Mesodermal cell (in vitro differentiated cells): ENCODE measurements at regions not wholly inside any gene's neighbourhood (a gene's known extent, or its start where the extent isn't known, plus 50 kb on each side); places are given as distances from the start of the nearest gene placed in this dataset.
"Not testable (repeated sequence)": the region's sequence is repeated elsewhere in the genome, so short reads cannot be mapped to it uniquely, and the experiment has no call there.

Source experiments
- H3K27ac ChIP-seq: 2 replicates; pipeline ENCODE4 v1.7.0; 2013; ENCODE audit warnings: mild to moderate bottlenecking, low read depth, low read length, moderate library complexity; ENCODE audit not compliant: severe bottlenecking
- H3K36me3 ChIP-seq: 2 replicates; pipeline ENCODE4 v1.7.1; 2013; ENCODE audit warnings: mild to moderate bottlenecking, low read length, moderate library complexity; ENCODE audit not compliant: control insufficient read depth, insufficient read depth
- H3K4me1 ChIP-seq: one replicate; pipeline ENCODE4 v1.7.1; 2013; ENCODE audit warnings: mild to moderate bottlenecking, low read length; ENCODE audit not compliant: insufficient read depth, control insufficient read depth, poor library complexity, severe bottlenecking
- H3K4me3 ChIP-seq: 2 replicates; pipeline ENCODE4 v1.7.0; 2013; ENCODE audit warnings: low read length, control low read depth, mild to moderate bottlenecking; ENCODE audit not compliant: insufficient read depth, poor library complexity, severe bottlenecking; ENCODE audit errors: extremely low read depth
- H3K9me3 ChIP-seq: 2 replicates; pipeline ENCODE4 v1.7.1; 2013; ENCODE audit warnings: mild to moderate bottlenecking, low read length, moderate library complexity; ENCODE audit not compliant: control insufficient read depth
- WGBS, 2 experiments: methylation state at CpG; one replicate each; pipeline ENCODE4 v1.1.5; 2013; ENCODE audit warnings: missing lambda C conversion rate in 2 of 2; ENCODE audit not compliant: insufficient coverage in 2 of 2; 5-methylcytosine and 5-hydroxymethylcytosine counted together

DNA sequence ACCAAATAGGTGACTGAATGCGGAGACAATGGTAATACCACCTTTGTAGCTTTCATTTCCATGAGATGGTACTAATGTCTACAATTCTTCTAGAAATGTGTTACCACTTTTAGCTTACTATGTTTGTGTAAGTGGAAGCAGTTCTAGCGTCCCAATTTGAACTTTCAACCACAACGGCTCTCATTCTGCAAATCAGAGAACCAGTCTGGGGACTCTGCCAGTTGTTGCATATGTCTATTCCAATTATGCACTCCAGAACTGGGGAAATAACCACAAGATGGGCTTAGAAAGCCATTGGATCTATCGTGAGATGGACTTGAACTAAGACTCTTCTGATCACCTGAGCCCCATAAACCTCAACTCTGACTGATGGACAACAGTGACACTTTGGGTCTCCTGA is 862.3 kb downstream of the SLITRK1 start:
- Histone ChIP-seq H3K4me1 (no peaks in the 10 kb centered on the region), H3K27ac (no peak overlapping the region), H3K36me3 (no peaks in the 10 kb centered on the region), H3K9me3 (no peaks in the 10 kb centered on the region), H3K4me3 (no peak overlapping the region)
- WGBS, 2 experiments: 90 to 94% methylated on average over 2 to 3 of the region's 4 CpGs

DNA sequence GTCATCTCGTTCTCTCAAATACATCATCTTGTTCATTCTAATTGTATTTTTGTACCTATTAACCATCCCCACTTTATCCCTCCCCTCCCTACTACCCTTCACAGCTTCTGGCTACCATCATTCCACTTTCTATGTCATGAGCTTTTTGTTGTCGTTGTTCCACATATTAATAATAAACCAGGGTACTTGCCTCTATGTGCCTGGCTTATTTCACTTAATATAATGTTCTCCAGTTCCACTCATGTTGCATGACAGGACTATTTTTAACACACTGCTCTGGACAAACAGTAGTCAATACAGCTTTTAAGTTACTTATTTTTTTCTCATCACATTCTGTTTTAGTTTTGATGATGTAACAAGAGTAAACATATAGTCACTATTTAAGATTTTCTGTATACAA is 872.3 kb downstream of the SLITRK1 start:
- H3K4me3 ChIP-seq: no peak overlapping the region
- WGBS, 2 experiments: 86 to 100% methylated on average over 1 of the region's 2 CpGs
- H3K9me3 ChIP-seq: no peaks in the 10 kb centered on the region
- H3K36me3 ChIP-seq: no peaks in the 10 kb centered on the region
- no peak overlapping the region for H3K27ac ChIP-seq
- H3K4me1 ChIP-seq: no peaks in the 10 kb centered on the region

DNA sequence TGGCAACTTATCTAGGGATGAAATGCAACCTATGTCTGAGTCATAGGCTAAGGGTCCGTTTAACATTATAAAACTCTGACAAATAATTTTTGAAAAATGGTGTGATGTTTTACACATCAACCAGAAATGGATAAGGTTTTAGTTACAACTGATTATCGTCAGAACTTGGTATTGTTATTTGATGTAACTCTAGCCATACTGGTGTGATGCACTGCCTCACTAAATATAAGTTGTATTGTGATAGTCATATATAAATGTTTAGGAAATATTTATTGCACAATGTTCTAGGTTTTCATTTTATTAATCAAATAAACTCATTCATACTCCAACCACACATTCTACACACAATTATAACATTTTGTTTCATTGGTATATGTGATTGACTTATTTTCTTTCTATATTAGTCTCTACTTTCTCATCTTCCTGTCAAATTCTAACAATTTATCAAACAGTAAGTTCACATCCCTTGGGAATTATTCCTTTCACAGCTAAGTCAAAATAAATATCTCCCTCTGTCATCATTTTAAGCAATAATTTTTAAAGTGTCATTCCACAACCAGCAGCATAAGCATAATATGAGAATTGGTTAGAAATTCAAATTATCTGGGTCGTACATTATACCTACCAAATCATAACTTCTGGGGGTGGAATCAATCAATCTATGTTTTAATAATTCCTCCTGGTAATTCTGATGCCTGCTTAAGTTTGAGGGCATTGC is 873.9 kb downstream of the SLITRK1 start:
- no peak overlapping the region for H3K27ac ChIP-seq

DNA sequence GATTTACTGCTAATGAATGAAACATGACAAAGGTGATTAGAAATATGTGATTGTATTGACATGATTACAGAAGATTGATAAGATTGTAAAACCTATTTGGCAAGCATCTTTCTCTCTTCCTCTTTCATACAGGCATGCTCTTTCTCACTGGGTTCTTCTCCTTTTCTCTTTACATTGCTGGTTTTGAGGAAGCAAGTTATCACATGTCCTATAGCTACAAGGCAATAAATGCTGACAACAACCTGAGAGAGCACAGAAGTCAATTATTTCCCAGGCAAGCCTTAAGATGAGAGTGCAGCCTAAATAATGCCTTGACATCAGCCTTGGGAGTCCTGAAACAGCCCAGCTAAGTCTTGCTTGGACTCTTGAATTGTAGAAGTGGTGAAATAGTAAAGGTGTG is 875.0 kb downstream of the SLITRK1 start:
- no peak overlapping the region for H3K4me3 ChIP-seq
- H3K4me1 ChIP-seq: no peaks in the 10 kb centered on the region
- H3K9me3 ChIP-seq: no peaks in the 10 kb centered on the region
- no peak overlapping the region for H3K27ac ChIP-seq
- no peaks in the 10 kb centered on the region for H3K36me3 ChIP-seq

More for the DNA sequence above, 873.9 kb downstream of the SLITRK1 start:
- Histone ChIP-seq H3K4me1 (no peaks in the 10 kb centered on the region), H3K36me3 (no peaks in the 10 kb centered on the region), H3K4me3 (no peak overlapping the region), H3K9me3 (no peaks in the 10 kb centered on the region)
- 77% methylated on average over 2 of the region's 3 CpGs; no CpG with 5 or more reads in 1 of the 2 experiments for WGBS, 2 experiments

DNA sequence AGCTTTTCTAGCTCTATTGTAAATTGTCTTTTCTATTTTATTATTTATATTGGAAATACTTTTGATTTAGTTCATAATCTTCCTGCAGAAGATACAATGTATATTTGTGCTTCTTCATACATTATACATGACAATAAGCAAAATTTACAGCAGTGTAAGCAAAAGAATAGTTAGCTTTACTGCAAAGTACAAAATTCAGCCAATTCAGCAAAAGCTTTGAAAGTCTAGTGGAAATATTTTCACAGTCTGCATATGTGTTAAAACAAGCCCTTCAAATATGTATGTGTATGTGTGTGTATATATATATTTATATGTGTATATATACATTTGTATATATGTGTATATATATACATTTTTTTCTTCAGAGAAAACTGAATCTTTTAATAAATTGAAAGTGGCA is 879.1 kb downstream of the SLITRK1 start:
- no peak overlapping the region for H3K4me3 ChIP-seq
- H3K36me3 ChIP-seq: no peaks in the 10 kb centered on the region

DNA sequence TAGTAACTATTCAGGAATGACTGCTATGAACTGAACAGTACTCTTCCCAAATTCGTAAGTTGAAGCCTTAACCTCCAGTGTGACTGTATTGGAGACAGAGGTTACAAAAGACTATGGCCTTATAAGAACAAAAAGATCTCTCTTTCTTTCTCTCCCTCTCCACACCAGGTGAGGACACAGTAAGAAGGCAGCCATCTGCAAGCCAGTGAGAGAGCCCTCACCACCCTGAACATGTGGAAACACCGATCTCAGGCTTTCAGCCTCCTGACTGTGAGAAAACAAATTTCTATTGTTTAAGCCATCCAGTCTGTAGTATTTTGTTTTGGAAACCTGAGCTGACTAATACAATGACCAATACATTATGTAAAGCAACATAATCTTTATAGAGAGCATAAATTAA is 888.9 kb downstream of the SLITRK1 start:
- Histone ChIP-seq H3K36me3 (no peaks in the 10 kb centered on the region), H3K9me3 (no peaks in the 10 kb centered on the region), H3K27ac (no peak overlapping the region), H3K4me3 (no peak overlapping the region), H3K4me1 (no peaks in the 10 kb centered on the region)
- WGBS, 2 experiments: no CpG with 5 or more reads among the region's 2 CpGs

More for the DNA sequence above, 879.1 kb downstream of the SLITRK1 start:
- H3K4me1 ChIP-seq: no peaks in the 10 kb centered on the region
- no peak overlapping the region for H3K27ac ChIP-seq
- peaks cover 2% of the 10 kb centered on the region for H3K9me3 ChIP-seq

DNA sequence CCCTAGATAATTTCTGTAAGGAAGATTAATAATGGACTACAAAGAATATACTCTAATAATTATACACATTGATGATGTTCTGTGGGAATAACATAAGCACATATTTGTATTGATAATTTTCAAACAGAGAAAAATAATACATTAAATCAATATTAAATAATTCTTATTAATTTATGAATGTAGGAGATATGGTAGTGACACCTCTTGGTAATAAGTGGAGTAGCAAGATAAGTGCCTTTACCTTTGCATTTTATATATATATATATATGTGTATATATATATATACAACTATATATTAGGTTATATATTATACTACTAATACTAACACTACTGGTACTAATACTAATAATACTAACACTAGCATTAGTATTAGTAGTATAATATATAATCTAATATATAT is 905.8 kb downstream of the SLITRK1 start:
- Histone ChIP-seq H3K36me3 (no peaks in the 10 kb centered on the region), H3K9me3 (no peaks in the 10 kb centered on the region), H3K27ac (no peak overlapping the region), H3K4me1 (no peaks in the 10 kb centered on the region), H3K4me3 (no peak overlapping the region)

DNA sequence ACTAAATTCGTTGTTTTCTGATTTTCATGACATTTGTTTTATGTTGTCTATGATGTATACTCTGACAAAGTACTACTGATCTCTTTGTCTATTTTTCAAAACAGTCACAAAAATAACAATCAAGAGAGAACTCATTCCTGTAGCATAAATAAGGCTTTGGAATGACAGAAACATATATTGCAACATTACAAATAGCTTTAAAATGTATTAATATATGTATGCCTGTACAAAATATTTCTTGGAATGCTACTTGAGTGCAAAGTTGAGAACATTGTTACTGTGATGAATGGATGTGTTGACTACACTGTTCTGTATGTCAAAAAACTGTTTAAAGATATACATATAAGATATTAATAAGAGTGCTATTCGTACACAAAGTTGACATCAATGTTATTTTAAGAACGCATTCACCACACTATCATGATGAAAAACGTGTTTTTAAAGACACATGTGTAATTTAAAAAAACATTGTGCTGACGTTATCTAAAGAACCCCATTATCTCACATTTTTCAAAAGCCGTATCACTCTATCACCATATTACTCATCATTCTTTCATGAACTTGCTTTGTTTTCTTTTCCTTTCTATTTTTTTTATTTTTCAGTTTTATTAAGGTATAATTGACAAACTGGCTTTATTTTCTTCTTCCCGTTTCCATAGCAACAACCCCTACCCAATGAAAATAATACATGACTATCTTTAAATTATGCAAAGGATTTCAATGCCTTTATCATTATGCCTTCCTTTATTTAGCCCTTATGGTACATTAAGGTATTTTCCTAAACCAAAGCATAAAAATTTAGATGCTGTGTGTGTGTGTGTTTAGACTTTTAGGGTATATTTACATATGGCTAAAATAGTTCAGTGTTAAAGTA is 918.8 kb downstream of the SLITRK1 start:
- Histone ChIP-seq H3K4me1 (no peaks in the 10 kb centered on the region), H3K4me3 (no peak overlapping the region), H3K9me3 (no peaks in the 10 kb centered on the region), H3K27ac (no peak overlapping the region), H3K36me3 (no peaks in the 10 kb centered on the region)
- WGBS, 2 experiments: no CpG with 5 or more reads among the region's 7 CpGs

DNA sequence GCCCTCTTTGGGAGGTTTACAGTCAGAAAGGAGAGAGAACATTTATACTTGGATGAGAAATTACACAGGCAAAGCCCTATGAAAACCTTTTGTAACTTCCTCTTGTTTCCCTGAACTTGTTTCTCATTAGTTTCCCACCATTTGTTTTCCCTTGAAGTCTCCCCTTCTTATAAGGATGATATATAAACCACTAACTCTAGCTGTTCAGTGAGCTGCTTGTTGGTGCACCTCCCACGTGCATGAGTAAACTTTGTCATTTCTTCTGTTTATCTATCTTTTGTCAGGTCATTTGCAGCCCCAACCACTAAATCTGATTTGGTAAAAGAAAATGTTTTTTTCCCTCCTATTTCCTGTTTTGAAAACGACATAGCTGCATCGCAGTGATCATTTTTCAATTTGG is 919.9 kb downstream of the SLITRK1 start:
- no peaks in the 10 kb centered on the region for H3K36me3 ChIP-seq
- H3K4me3 ChIP-seq: no peak overlapping the region
- no peak overlapping the region for H3K27ac ChIP-seq
- no peaks in the 10 kb centered on the region for H3K4me1 ChIP-seq
- 60% methylated on average over 1 of the region's 3 CpGs; no CpG with 5 or more reads in 1 of the 2 experiments for WGBS, 2 experiments
- H3K9me3 ChIP-seq: no peaks in the 10 kb centered on the region

DNA sequence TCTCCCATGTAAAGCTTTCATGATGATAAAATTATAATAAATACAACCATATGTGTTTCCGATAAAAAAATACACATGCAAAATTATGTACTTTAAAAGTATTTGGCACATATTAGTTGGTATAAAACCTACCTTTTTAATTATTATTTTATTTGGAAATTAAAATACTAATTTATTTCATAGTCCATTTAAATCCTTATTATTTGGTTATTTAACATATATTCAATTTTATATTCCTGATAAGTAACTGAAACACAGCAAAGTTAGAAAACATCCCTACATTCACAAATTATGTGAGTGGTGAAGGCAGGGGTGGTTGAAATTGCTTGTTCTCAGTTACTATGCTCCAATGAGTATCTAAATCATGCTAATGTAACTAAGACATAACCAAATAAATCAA is 920.5 kb downstream of the SLITRK1 start:
- H3K9me3 ChIP-seq: no peaks in the 10 kb centered on the region
- no peak overlapping the region for H3K27ac ChIP-seq
- WGBS, 2 experiments: no CpG with 5 or more reads among the region's 1 CpG
- H3K4me3 ChIP-seq: no peak overlapping the region
- H3K4me1 ChIP-seq: no peaks in the 10 kb centered on the region
- no peaks in the 10 kb centered on the region for H3K36me3 ChIP-seq

DNA sequence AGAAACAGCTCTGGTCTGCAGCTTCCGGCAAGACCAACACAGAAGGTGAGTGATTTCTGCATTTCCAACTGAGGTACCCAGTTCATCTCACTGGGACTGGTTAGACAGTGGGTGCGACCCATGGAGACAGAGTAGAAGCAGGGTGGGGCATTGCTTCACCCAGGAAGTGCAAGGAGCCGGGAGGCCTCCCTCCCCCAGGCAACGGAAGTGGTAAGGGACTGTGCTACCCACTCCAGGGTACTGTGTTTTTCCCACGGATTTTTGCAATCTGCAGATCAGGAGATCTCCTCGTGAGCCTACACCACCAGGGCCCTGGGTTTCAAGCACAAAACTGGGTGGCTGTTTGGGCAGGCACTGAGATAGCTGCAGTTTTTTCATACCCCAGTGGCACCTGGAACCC is 929.9 kb downstream of the SLITRK1 start:
- H3K9me3 ChIP-seq, H3K4me3 ChIP-seq, H3K27ac ChIP-seq, H3K36me3 ChIP-seq, H3K4me1 ChIP-seq: not testable (repeated sequence)
- 81 to 88% methylated on average over 4 to 6 of the region's 6 CpGs for WGBS, 2 experiments
